ENCODE measurements at regions not wholly inside any gene's neighbourhood (a gene's known extent, or its start where the extent isn't known, plus 50 kb on each side); places are given as distances from the start of the nearest gene placed in this dataset.

- Histone ChIP-seq H3K9me3 (replicated peaks; ENCODE audit: control insufficient read depth, insufficient read depth, low read length) (no peaks in the 10 kb centered on the region), H3K36me3 (ENCODE audit: control insufficient read depth in 2 of 2, insufficient read depth in 2 of 2, low read length in 1 of 2) (no peaks in the 10 kb centered on the region), H3K79me2 (ENCODE audit: control insufficient read depth, insufficient read depth, low read length) (no peaks in the 10 kb centered on the region), H3K4me2 (ENCODE audit: control insufficient read depth, insufficient read depth) (no peak overlapping the region), H2AFZ (ENCODE audit: control insufficient read depth, low read depth, low read length) (no peak overlapping the region), H4K20me1 (ENCODE audit: control insufficient read depth, insufficient read depth) (no peaks in the 10 kb centered on the region), H3K4me1 (ENCODE audit: control insufficient read depth, insufficient read depth, low read length) (no peaks in the 10 kb centered on the region), H3K4me3 (no peak overlapping the region), H3K27ac (ENCODE audit: control insufficient read depth, insufficient read depth) (no peak overlapping the region), H3K9ac (ENCODE audit: control insufficient read depth, insufficient read depth, low read length) (no peak overlapping the region), H3K27me3 (replicated peaks in 1 of 2; ENCODE audit: control insufficient read depth in 2 of 2, insufficient read depth in 2 of 2, low read length in 1 of 2) (no peaks in the 10 kb centered on the region)
- in situ Hi-C loops (cut with MboI), result no loop called here
- intact Hi-C loops (cut with micrococcal nuclease; ENCODE audit: unreplicated experiment), result no loop called here
- ChIA-PET POLR2A (no interaction called here), SMC1A (ENCODE audit: uncharacterized antibody, unreplicated experiment) (interaction anchor here (1.0 to 1.2 kb wide), 3 partner anchors 12 to 19 kb away, joined by 3 read pairs; no protein-coding TSS in a partner anchor), RAD21 (ENCODE audit: unreplicated experiment) (no interaction called here), CTCF (no interaction called here)
- no peak for TF ChIP-seq JUND (IDR thresholded peaks at IDR 0.05; ENCODE audit: low read depth, low read length)
- TF ChIP-seq CHD1 (IDR thresholded peaks at IDR 0.05; ENCODE audit: low read depth, low read length), result no peak
- no peak for TF ChIP-seq KLF5 (IDR thresholded peaks at IDR 0.05; ENCODE audit: partially characterized antibody)
- no peak for TF ChIP-seq SREBF1 (IDR thresholded peaks at IDR 0.05; ENCODE audit: low read length)
- TF ChIP-seq ZBED1 (IDR thresholded peaks at IDR 0.05; ENCODE audit: borderline replicate concordance), result no peak
- TF ChIP-seq MEF2B (IDR thresholded peaks at IDR 0.05; ENCODE audit: partially characterized antibody, poor library complexity, severe bottlenecking), result no peak
- no peak for TF ChIP-seq PAX5 (IDR thresholded peaks at IDR 0.05; ENCODE audit: borderline replicate concordance, low read depth, low read length)
- TF ChIP-seq MAX (IDR thresholded peaks at IDR 0.05; ENCODE audit: low read depth, low read length), result no peak
- TF ChIP-seq RELA (IDR thresholded peaks at IDR 0.05; ENCODE audit: borderline replicate concordance, partially characterized antibody), result no peak
- TF ChIP-seq WRNIP1 (IDR thresholded peaks at IDR 0.05; ENCODE audit: borderline replicate concordance, low read depth, low read length), result no peak
- TF ChIP-seq HDGF (IDR thresholded peaks at IDR 0.05), result no peak
- FAIRE-seq (no peak), ATAC-seq (no peak), DNase-seq (ENCODE audit: low read depth, low spot score) (no peak)
- BruUV-seq (replicated peaks), result no TSS peak
These were observed 1143.6 kb downstream of the FLRT2 start for GRCh38 chr14:86673523-86673969.
